ENCODE measurements at regions not wholly inside any gene's neighbourhood (a gene's known extent, or its start where the extent isn't known, plus 50 kb on each side); places are given as distances from the start of the nearest gene placed in this dataset.

GRCh38 chr2:24432735-24433134 lies 58.3 kb upstream of the NCOA1 start:
- no peak overlapping the region for H3K27ac Mint-ChIP-seq
- H3K4me1 Mint-ChIP-seq (ENCODE audit: low read depth) = no peaks in the 10 kb centered on the region
- intact Hi-C loops (cut with micrococcal nuclease) = no loop called here
- H3K36me3 Mint-ChIP-seq (ENCODE audit: low read depth) = no peaks in the 10 kb centered on the region
- H3K4me3 Mint-ChIP-seq = no peak overlapping the region
- DNase-seq = no peak
- H3K27me3 Mint-ChIP-seq = no peaks in the 10 kb centered on the region
- H3K9me3 Mint-ChIP-seq = no peaks in the 10 kb centered on the region
- ATAC-seq = no peak
- POLR2A ChIA-PET = no interaction called here
- TF ChIP-seq CTCF (IDR thresholded peaks at IDR 0.05) = no peak
- CTCF ChIA-PET = interaction anchor here (1.4 to 2.6 kb wide), 2 partner anchors 10 to 22 kb away, joined by 5 to 16 read pairs; no protein-coding TSS in a partner anchor

- intact Hi-C loops (cut with micrococcal nuclease) = no loop called here
- Mint-ChIP-seq H3K9me3 (no peaks in the 10 kb centered on the region), H3K27me3 (no peaks in the 10 kb centered on the region), H3K4me1 (ENCODE audit: low read depth) (no peaks in the 10 kb centered on the region), H3K27ac (no peak overlapping the region), H3K36me3 (ENCODE audit: low read depth) (no peaks in the 10 kb centered on the region), H3K4me3 (no peak overlapping the region)
- POLR2A ChIA-PET = no interaction called here
- ATAC-seq = no peak
- CTCF ChIA-PET = interaction anchor here (2.6 kb wide), 1 partner anchor 9 kb away, joined by 16 read pairs; no protein-coding TSS in a partner anchor
- TF ChIP-seq CTCF (IDR thresholded peaks at IDR 0.05) = no peak
- DNase-seq = no peak
Observed at GRCh38 chr2:24432121-24432520, 58.9 kb upstream of the NCOA1 start.

- H3K4me1 Mint-ChIP-seq (ENCODE audit: low read depth) = no peaks in the 10 kb centered on the region
- no peaks in the 10 kb centered on the region for H3K27me3 Mint-ChIP-seq
- TF ChIP-seq CTCF (IDR thresholded peaks at IDR 0.05) = no peak
- no peak overlapping the region for H3K27ac Mint-ChIP-seq
- no peak overlapping the region for H3K4me3 Mint-ChIP-seq
- H3K36me3 Mint-ChIP-seq (ENCODE audit: low read depth) = no peaks in the 10 kb centered on the region
- no peaks in the 10 kb centered on the region for H3K9me3 Mint-ChIP-seq
- ChIA-PET POLR2A (no interaction called here), CTCF (no interaction called here)
- DNase-seq (no peak), ATAC-seq (no peak)
- intact Hi-C loops (cut with micrococcal nuclease) = no loop called here
Observed at GRCh38 chr2:24429197-24430074, 61.6 kb upstream of the NCOA1 start.

GRCh38 chr2:24424387-24424786 lies 64.1 kb upstream of the ITSN2 start:
- intact Hi-C loops (cut with micrococcal nuclease) = no loop called here
- POLR2A ChIA-PET = interaction anchor here (0.6 kb wide), 1 partner anchor 529 kb away, joined by 3 read pairs; no protein-coding TSS in a partner anchor

More at GRCh38 chr2:24424387-24424786, 64.1 kb upstream of the ITSN2 start:
- H3K4me1 Mint-ChIP-seq (ENCODE audit: low read depth) = no peaks in the 10 kb centered on the region
- no peaks in the 10 kb centered on the region for H3K36me3 Mint-ChIP-seq (ENCODE audit: low read depth)
- peaks cover 1% of the 10 kb centered on the region for H3K27me3 Mint-ChIP-seq
- CTCF ChIA-PET = interaction anchor here (4.8 to 7.9 kb wide), 2 partner anchors 14 to 405 kb away, joined by 42 to 63 read pairs; no protein-coding TSS in a partner anchor
- H3K9me3 Mint-ChIP-seq = no peaks in the 10 kb centered on the region
- no peak for TF ChIP-seq CTCF (IDR thresholded peaks at IDR 0.05)
- no peak overlapping the region for H3K27ac Mint-ChIP-seq
- DNase-seq (no peak), ATAC-seq (no peak)
- no peak overlapping the region for H3K4me3 Mint-ChIP-seq

Data from activated CD8-positive, alpha-beta T cell treated with anti-CD3 and anti-CD28 coated beads for 36 hours (primary cell).